ENCODE measurements at regions not wholly inside any gene's neighbourhood (a gene's known extent, or its start where the extent isn't known, plus 50 kb on each side); places are given as distances from the start of the nearest gene placed in this dataset.

GRCh38 chr21:36605426-36605825 is 93.5 kb upstream of the SIM2 start:
- Histone ChIP-seq H3K9ac (ENCODE audit: low read depth, low read length) (no peak overlapping the region), H3K27ac (ENCODE audit: low read length) (no peak overlapping the region), H3K36me3 (ENCODE audit: insufficient read depth, low read depth, low read length) (no peaks in the 10 kb centered on the region), H3K4me3 (ENCODE audit: low read length) (no peak overlapping the region), H3K4me1 (ENCODE audit: insufficient read depth, low read length) (peaks cover 5% of the 10 kb centered on the region; the same call in 1 of the 2 replicates), H3K27me3 (ENCODE audit: insufficient read depth, low read length) (no peaks in the 10 kb centered on the region), H3K9me3 (ENCODE audit: insufficient read depth, low read depth, low read length) (peaks cover 7% of the 10 kb centered on the region)

DNA sequence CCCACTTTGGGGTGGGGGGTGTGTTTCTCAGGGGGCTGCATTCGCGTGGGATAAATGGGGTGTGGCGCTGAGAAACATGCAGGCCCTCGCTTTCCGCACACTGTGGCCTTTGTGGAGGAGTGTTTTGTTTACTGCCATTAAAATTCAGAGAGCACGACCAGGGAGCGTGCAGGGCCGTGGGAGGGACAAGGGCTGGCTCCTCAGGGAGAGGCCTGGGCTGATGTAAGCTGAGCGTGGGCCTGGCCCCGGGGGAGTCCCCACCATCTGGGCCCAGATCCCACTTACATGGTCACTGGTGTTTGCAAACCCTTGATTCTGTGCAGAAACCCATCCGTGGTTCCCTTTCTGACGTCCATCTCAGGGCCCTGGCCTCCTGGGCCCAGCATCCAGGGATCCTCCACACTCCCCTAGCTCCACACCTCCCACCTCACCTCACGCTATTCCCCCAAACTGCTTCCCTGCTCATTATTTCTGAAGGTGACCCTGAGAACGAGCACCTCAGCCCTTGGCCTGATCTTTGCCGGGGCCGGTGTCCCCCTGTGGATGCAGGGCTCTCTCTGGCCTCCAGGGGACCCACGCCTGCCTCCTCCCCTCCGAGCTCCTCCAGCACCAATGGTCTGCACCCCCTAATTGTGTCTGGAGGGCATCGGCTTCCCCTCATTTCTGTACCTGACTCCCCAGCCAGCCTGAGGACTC is 92.5 kb upstream of the SIM2 start:
- Histone ChIP-seq H3K9ac (ENCODE audit: low read depth, low read length) (no peak overlapping the region), H3K4me3 (ENCODE audit: low read length) (no peak overlapping the region), H3K27me3 (ENCODE audit: insufficient read depth, low read length) (no peaks in the 10 kb centered on the region), H3K27ac (ENCODE audit: low read length) (no peak overlapping the region), H3K36me3 (ENCODE audit: insufficient read depth, low read depth, low read length) (no peaks in the 10 kb centered on the region), H3K4me1 (ENCODE audit: insufficient read depth, low read length) (peaks cover 5% of the 10 kb centered on the region; the same call in 1 of the 2 replicates), H3K9me3 (ENCODE audit: insufficient read depth, low read depth, low read length) (peaks cover 7% of the 10 kb centered on the region)

DNA sequence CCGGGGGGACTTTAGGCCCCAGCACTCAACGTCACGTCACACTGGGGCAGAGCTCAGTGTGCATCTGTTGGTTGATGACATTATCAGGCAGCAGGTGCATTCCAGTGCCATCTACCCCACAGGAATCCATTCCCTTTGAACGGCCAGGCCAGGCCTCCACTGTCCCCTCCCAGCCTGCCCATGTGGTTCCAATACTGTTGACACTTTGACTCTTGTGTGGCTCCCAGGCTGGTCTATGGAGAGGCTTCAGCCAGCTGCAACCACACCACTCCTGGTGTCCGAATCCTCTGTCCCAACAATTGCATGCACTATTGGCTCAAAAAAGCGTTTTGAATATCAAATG is 92.0 kb upstream of the SIM2 start:
- Histone ChIP-seq H3K4me3 (ENCODE audit: low read length) (no peak overlapping the region), H3K9me3 (ENCODE audit: insufficient read depth, low read depth, low read length) (peaks cover 7% of the 10 kb centered on the region), H3K9ac (ENCODE audit: low read depth, low read length) (no peak overlapping the region), H3K36me3 (ENCODE audit: insufficient read depth, low read depth, low read length) (no peaks in the 10 kb centered on the region), H3K27ac (ENCODE audit: low read length) (no peak overlapping the region), H3K4me1 (ENCODE audit: insufficient read depth, low read length) (peaks cover 5% of the 10 kb centered on the region; the same call in 1 of the 2 replicates), H3K27me3 (ENCODE audit: insufficient read depth, low read length) (no peaks in the 10 kb centered on the region)

- Histone ChIP-seq H3K4me1 (ENCODE audit: insufficient read depth, low read length) (peaks cover 5% of the 10 kb centered on the region; the same call in 1 of the 2 replicates), H3K9me3 (ENCODE audit: insufficient read depth, low read depth, low read length) (peaks cover 7% of the 10 kb centered on the region), H3K4me3 (ENCODE audit: low read length) (no peak overlapping the region), H3K27me3 (ENCODE audit: insufficient read depth, low read length) (no peaks in the 10 kb centered on the region), H3K9ac (ENCODE audit: low read depth, low read length) (no peak overlapping the region), H3K36me3 (ENCODE audit: insufficient read depth, low read depth, low read length) (no peaks in the 10 kb centered on the region), H3K27ac (ENCODE audit: low read length) (no peak overlapping the region)
Measured at GRCh38 chr21:36608041-36608896, 90.6 kb upstream of the SIM2 start.

- Histone ChIP-seq H3K4me3 (ENCODE audit: low read length) (no peak overlapping the region), H3K27me3 (ENCODE audit: insufficient read depth, low read length) (no peaks in the 10 kb centered on the region), H3K4me1 (ENCODE audit: insufficient read depth, low read length) (peaks cover 5% of the 10 kb centered on the region; the same call in 1 of the 2 replicates), H3K27ac (ENCODE audit: low read length) (no peak overlapping the region), H3K9me3 (ENCODE audit: insufficient read depth, low read depth, low read length) (peaks cover 7% of the 10 kb centered on the region), H3K36me3 (ENCODE audit: insufficient read depth, low read depth, low read length) (no peaks in the 10 kb centered on the region), H3K9ac (ENCODE audit: low read depth, low read length) (no peak overlapping the region)
Measured at GRCh38 chr21:36608897-36609225, 90.1 kb upstream of the SIM2 start.

DNA sequence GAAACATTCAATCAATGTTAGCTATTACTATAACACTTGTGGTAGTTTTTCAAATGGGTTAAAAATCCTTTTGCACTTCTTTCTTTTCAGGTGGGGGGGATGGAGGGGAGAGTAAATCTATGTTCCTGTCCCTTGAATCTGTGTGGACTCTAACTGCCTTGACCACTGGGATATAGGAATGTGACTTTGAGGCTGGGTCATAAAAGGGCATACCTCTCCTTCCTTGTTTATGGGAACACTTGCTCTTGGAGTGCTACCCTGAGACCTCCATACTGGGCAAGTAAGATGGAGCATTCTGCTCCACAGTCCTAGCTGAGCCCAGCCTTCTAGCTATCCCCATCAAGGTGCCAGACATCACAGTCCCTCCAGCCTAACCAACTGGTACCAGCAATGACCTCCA is 89.3 kb upstream of the SIM2 start:
- peaks cover 7% of the 10 kb centered on the region for H3K9me3 ChIP-seq (ENCODE audit: insufficient read depth, low read depth, low read length)
- H3K27ac ChIP-seq (ENCODE audit: low read length): no peak overlapping the region
- H3K4me3 ChIP-seq (ENCODE audit: low read length): no peak overlapping the region
- no peaks in the 10 kb centered on the region for H3K27me3 ChIP-seq (ENCODE audit: insufficient read depth, low read length)
- no peak overlapping the region for H3K9ac ChIP-seq (ENCODE audit: low read depth, low read length)
- no peaks in the 10 kb centered on the region for H3K36me3 ChIP-seq (ENCODE audit: insufficient read depth, low read depth, low read length)
- peaks cover 5% of the 10 kb centered on the region; the same call in 1 of the 2 replicates for H3K4me1 ChIP-seq (ENCODE audit: insufficient read depth, low read length)

GRCh38 chr21:36610201-36610600 is 88.7 kb upstream of the SIM2 start:
- Histone ChIP-seq H3K36me3 (ENCODE audit: insufficient read depth, low read depth, low read length) (no peaks in the 10 kb centered on the region), H3K9me3 (ENCODE audit: insufficient read depth, low read depth, low read length) (peaks cover 9% of the 10 kb centered on the region), H3K27me3 (ENCODE audit: insufficient read depth, low read length) (no peaks in the 10 kb centered on the region), H3K4me1 (ENCODE audit: insufficient read depth, low read length) (peaks cover 5% of the 10 kb centered on the region; the same call in 1 of the 2 replicates), H3K9ac (ENCODE audit: low read depth, low read length) (no peak overlapping the region), H3K4me3 (ENCODE audit: low read length) (no peak overlapping the region), H3K27ac (ENCODE audit: low read length) (no peak overlapping the region)

GRCh38 chr21:36610935-36611334 is 88.0 kb upstream of the SIM2 start:
- Histone ChIP-seq H3K27ac (ENCODE audit: low read length) (no peak overlapping the region), H3K9ac (ENCODE audit: low read depth, low read length) (no peak overlapping the region), H3K27me3 (ENCODE audit: insufficient read depth, low read length) (no peaks in the 10 kb centered on the region), H3K4me1 (ENCODE audit: insufficient read depth, low read length) (peaks cover 5% of the 10 kb centered on the region; the same call in 1 of the 2 replicates), H3K4me3 (ENCODE audit: low read length) (no peak overlapping the region), H3K36me3 (ENCODE audit: insufficient read depth, low read depth, low read length) (no peaks in the 10 kb centered on the region), H3K9me3 (ENCODE audit: insufficient read depth, low read depth, low read length) (peaks cover 13% of the 10 kb centered on the region)

DNA sequence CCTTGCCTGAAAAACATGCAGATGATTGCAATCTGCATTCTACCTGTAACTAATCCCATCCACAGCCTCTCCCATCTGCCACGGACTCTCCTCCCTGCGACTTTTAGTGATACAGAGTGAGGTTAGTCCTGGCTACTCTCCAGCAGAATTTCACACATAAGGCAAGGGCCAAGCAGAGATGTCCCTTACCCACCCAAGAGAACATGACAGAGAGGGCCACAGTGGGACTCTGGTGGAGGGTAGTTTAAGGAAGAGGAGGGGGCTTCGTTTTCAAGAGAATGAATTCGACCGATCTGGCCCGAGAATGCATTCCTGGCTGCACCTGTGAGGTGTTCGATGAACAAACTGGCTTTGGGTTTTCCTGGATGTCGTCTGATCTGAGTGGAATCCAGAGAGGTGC is 87.5 kb upstream of the SIM2 start:
- Histone ChIP-seq H3K9me3 (ENCODE audit: insufficient read depth, low read depth, low read length) (peaks cover 17% of the 10 kb centered on the region), H3K4me1 (ENCODE audit: insufficient read depth, low read length) (peaks cover 5% of the 10 kb centered on the region; the same call in 1 of the 2 replicates), H3K36me3 (ENCODE audit: insufficient read depth, low read depth, low read length) (no peaks in the 10 kb centered on the region), H3K4me3 (ENCODE audit: low read length) (no peak overlapping the region), H3K9ac (ENCODE audit: low read depth, low read length) (no peak overlapping the region), H3K27ac (ENCODE audit: low read length) (no peak overlapping the region), H3K27me3 (ENCODE audit: insufficient read depth, low read length) (no peaks in the 10 kb centered on the region)

GRCh38 chr21:36613059-36613458 is 85.9 kb upstream of the SIM2 start:
- Histone ChIP-seq H3K36me3 (ENCODE audit: insufficient read depth, low read depth, low read length) (no peaks in the 10 kb centered on the region), H3K9ac (ENCODE audit: low read depth, low read length) (no peak overlapping the region), H3K9me3 (ENCODE audit: insufficient read depth, low read depth, low read length) (peaks cover 20% of the 10 kb centered on the region), H3K4me1 (ENCODE audit: insufficient read depth, low read length) (peaks cover 5% of the 10 kb centered on the region; the same call in 1 of the 2 replicates), H3K27ac (ENCODE audit: low read length) (no peak overlapping the region), H3K27me3 (ENCODE audit: insufficient read depth, low read length) (no peaks in the 10 kb centered on the region), H3K4me3 (ENCODE audit: low read length) (no peak overlapping the region)

GRCh38 chr21:36613554-36613953 is 85.4 kb upstream of the SIM2 start:
- H3K27ac ChIP-seq (ENCODE audit: low read length): no peak overlapping the region
- H3K4me1 ChIP-seq (ENCODE audit: insufficient read depth, low read length): 0 out of 2 replicates have a peak, but pooled peaks cover under 1% of the 10 kb centered on the region
- no peaks in the 10 kb centered on the region for H3K27me3 ChIP-seq (ENCODE audit: insufficient read depth, low read length)
- no peak overlapping the region for H3K9ac ChIP-seq (ENCODE audit: low read depth, low read length)
- H3K9me3 ChIP-seq (ENCODE audit: insufficient read depth, low read depth, low read length): peaks cover 20% of the 10 kb centered on the region
- H3K36me3 ChIP-seq (ENCODE audit: insufficient read depth, low read depth, low read length): no peaks in the 10 kb centered on the region
- no peak overlapping the region for H3K4me3 ChIP-seq (ENCODE audit: low read length)
